Hematopoietic multipotent progenitor cell (in vitro differentiated cells): ENCODE measurements at regions not wholly inside any gene's neighbourhood (a gene's known extent, or its start where the extent isn't known, plus 50 kb on each side); places are given as distances from the start of the nearest gene placed in this dataset.
"Not testable (repeated sequence)": the region's sequence is repeated elsewhere in the genome, so short reads cannot be mapped to it uniquely, and the experiment has no call there.

ENCODE experiments used
- DNase-seq, 3 donors: peaks; one replicate each; pipeline ENCODE4 v3.0.0-alpha.2; 2011 to 2015; ENCODE audit warnings: low read depth in 2 of 3, low spot score in 2 of 3

- DNase-seq: no peak
These were observed 114.3 kb downstream of the NPIPB5 start for GRCh38 chr16:22624800-22625533.

DNA sequence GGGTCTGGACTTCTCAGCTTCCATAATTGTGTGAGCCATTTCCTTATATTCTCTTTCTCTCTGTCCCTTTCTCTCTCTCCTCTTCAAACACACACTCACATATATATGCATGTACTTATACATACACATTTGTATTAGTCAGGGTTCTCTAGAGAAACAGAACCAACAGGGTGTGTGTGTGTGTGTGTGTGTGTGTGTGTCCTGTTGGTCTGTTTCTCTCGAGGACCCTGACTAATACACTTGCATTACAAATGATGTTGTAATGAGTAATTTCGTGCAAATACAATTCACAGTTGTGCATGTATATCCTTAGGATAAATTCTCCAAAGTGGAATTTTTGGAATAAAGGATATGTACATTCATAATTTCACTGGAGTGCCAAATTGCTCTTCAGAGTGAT is 115.3 kb downstream of the NPIPB5 start:
- no peak for DNase-seq

DNA sequence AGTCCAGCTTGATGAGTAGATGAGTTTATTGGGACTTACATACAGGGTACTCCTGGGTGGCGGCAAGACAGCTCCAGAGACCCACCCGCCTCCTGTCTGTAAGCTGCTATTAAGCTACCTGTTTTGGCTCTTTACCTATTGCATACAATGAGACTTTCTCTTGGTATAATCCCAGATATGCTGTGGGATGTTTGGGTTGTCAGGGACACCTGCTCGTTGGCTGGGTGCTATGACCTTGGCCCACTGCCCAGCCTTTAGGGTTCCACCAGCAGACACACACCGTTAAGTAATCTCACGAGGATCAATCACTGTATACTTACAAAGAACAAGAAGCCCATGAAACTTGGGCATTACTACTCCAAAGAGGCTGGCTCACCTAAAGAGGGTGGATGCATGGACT is 116.4 kb downstream of the NPIPB5 start:
- no peak for DNase-seq

- no peak for DNase-seq
These were observed 118.3 kb downstream of the NPIPB5 start for GRCh38 chr16:22628994-22629393.

GRCh38 chr16:22630242-22630641 is 119.6 kb downstream of the NPIPB5 start:
- no peak for DNase-seq

GRCh38 chr16:22631264-22631663 is 120.6 kb downstream of the NPIPB5 start:
- DNase-seq: no peak

DNA sequence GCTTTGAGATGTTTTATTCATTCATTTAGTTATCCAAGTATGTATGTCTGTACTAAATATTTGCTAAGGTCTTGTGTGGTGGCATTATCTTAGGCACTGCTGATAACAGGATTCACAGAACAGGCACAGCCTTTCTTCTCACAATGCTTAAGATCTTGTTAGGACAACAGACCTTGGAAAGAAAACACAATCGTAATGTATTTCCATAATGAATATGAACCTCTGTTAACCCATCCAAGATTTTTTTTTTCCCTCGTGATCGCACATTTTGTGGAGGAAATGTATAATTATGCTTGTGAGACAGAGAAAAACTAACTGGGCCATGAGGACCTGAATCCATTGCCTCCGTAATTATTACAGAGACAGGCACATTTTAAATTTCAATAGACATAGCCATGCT is 121.9 kb downstream of the NPIPB5 start:
- DNase-seq: no peak

DNA sequence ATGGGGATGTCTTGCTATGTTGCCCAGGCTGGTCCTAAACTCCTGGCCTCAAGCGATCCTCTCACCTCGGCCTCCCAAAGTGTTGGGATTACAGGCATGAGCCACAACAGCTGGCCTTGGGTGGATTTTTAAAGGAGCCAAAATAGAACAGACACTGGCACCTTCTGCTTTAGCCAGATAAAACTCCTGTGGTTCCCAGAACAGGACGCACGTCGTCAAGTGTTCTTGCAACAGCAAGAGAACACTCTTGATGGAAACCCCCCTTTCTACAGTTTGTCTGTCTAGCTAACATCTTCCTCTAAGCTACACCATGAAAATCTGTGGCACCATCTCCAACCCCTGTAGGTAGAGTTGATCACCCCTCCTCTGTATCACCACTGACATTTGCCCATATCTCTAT is 122.6 kb downstream of the NPIPB5 start:
- DNase-seq: peak in 1 of 3 donors; percentile 20

DNA sequence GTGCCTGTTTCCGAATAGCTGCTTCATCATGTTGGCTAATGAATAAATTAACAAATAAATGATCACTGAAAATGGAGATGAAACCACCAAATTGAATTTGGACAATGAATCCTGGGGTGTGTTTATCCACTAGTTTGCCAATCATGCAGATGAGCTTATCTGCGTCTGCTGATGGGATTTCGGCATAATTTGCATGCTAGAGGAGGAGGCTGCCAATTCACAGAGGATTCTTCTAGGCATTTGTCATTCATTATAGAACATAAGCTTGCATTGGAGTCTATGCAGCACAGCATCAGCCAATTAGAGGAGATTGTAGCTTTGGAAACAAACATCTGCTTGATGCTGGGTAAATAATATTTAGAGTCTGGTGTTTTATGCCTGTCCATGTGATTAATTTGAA is 123.1 kb downstream of the NPIPB5 start:
- no peak for DNase-seq

- no peak for DNase-seq
These were observed 124.3 kb downstream of the NPIPB5 start for GRCh38 chr16:22634954-22635353.

DNA sequence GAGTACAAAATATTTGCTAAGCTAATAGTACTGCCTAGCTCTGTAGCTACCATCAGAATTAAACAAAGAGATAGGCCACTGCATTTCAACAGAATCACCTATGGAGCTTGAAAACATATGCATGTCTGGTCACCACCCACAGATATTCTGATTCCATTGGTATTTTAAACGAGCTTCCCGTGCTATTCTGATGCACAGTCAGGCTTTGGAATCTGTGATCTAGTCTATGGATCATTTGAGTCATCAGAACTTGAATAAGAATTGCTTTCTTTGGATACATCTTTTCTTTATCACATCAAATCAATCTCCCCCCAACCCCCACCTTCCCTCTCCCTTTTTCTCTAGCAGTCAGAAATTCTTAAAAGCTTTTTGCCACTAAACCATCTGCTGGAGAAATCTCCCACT is 124.7 kb downstream of the NPIPB5 start:
- DNase-seq: no peak

DNA sequence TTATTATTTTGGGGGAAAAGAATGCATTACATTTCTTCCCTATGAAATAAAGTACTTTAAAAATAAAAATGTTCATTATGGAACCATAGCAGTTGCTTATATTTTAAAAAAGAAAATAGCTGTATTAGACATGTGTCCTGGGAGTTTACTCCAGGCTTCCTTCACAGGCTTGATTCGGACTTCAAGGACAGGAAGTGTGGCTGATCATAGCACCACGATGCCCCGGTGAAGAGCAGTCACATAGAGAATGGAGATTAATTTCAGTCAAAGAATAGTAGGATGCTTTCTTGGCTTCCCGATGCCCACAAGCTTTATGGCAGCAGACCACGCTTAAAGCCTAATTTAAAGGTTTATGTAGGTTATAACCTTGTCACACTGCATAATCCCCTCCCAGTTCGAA is 125.1 kb downstream of the NPIPB5 start:
- DNase-seq: no peak

GRCh38 chr16:22638393-22639206 is 127.9 kb downstream of the NPIPB5 start:
- no peak for DNase-seq

- peak in 2 of 3 donors; percentile 11 to 51 for DNase-seq
These were observed 130.5 kb downstream of the NPIPB5 start for GRCh38 chr16:22641131-22641628.

GRCh38 chr16:22642416-22643088 is 131.9 kb downstream of the NPIPB5 start:
- DNase-seq: no peak

DNA sequence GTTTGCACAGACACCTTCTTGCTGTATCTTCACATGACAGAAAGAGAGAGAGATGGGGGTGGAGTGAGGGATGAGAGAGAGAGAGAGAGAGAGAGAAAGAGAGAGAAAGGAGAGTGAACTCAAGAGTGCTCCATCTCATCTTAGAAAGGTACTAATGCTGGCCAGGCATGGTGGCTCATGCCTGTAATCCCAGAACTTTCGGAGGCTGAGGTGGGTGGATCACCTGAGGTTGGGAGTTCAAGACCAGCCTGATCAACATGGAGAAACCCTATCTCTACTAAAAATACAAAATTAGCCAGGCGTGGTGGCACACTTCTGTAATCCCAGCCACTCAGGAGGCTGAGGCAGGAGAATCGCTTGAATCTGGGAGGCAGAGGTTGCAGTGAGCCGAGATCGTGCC is 132.5 kb downstream of the NPIPB5 start:
- not testable (repeated sequence) for DNase-seq

- no peak for DNase-seq
These were observed 133.2 kb downstream of the NPIPB5 start for GRCh38 chr16:22643886-22644285.

DNA sequence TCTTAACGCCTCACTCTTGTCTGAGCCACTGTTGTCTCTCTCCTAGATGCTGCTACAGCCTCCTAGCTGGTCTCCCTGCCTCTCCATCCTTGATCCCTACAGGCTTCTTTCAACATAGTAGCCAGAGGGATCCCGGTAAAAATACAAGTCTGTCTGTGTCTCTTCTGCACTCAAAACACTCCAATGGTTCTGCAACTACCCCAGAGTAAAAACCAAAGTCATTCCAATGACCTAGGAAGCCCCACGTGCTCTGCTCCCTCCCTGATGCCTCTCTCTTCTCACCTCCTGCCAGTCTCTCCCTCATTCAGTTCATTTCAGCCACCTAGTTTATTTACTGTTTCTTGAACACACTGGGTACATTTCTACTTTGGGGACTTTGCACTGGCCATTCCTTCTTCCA is 135.2 kb downstream of the NPIPB5 start:
- DNase-seq: no peak

GRCh38 chr16:22646948-22647556 is 136.4 kb downstream of the NPIPB5 start:
- DNase-seq: no peak

DNA sequence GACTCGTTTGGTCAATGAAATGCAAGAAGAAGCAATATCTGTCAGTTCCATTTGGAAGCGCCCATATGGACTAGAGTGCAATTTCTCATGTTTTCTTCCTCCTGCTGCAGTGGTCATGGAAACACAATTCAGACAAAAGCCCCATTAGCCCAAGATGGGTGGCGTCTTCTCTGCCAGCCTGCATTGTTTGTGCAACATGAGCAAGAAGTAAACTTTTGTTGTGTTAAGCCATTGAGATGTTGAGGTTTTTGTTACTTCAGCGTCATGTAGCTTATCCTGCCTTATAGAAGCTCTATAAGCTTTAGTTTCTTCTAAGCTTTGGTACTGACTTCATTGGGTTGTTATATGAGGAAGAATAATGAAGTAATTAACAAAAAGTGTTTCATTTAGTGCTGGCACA is 137.4 kb downstream of the NPIPB5 start:
- DNase-seq: no peak

DNA sequence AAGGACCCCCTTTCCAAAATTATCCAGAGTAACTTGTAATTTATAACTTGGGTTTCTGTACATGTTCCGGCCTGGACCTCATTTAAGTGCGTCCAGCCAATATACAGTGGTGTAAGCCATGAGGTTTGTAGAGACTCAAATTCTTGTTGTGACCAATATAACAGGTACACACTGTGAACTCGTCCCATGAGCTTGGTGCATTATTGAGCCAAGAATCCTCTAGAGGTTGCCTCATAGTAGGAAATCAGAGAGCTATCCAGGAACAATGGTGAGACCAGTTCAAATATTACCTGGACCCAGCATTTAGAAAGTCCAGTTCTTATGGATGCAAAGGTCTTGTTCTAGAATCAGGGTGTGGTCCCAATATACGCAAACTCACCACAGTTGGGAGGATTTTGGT is 138.2 kb downstream of the NPIPB5 start:
- DNase-seq: no peak
